WTC11 (cell line): ENCODE measurements at regions not wholly inside any gene's neighbourhood (a gene's known extent, or its start where the extent isn't known, plus 50 kb on each side); places are given as distances from the start of the nearest gene placed in this dataset.

Experiments
- CTCF ChIP-seq: fragments of 200-600 bp; IDR thresholded peaks from 2 replicates; pipeline ENCODE4 v1.8.0; 2022; ENCODE audit warnings: antibody characterized with exemption
- IRF2 ChIP-seq: sonication (generic); formaldehyde crosslinking; IDR thresholded peaks from 2 replicates; pipeline ENCODE4 v1.8.0; 2022; ENCODE audit warnings: low read depth, missing genetic modification reagents, borderline replicate concordance
- MAX ChIP-seq: sonication (generic); formaldehyde crosslinking; IDR thresholded peaks from 2 replicates; pipeline ENCODE4 v1.8.0; 2022; ENCODE audit warnings: mild to moderate bottlenecking, missing genetic modification reagents
- RELA ChIP-seq: sonication (generic); formaldehyde crosslinking; IDR thresholded peaks from 2 replicates; pipeline ENCODE4 v1.8.1; 2022; ENCODE audit warnings: missing genetic modification reagents, mild to moderate bottlenecking, borderline replicate concordance
- STAT6 ChIP-seq: sonication (generic); formaldehyde crosslinking; conservative IDR thresholded peaks from 2 replicates; pipeline ENCODE4 v1.8.1; 2023; ENCODE audit warnings: mild to moderate bottlenecking, low read depth, missing genetic modification reagents, moderate library complexity
- TP53 ChIP-seq: sonication (generic); formaldehyde crosslinking; IDR thresholded peaks from 2 replicates; pipeline ENCODE4 v1.8.1; 2023; ENCODE audit warnings: mild to moderate bottlenecking, missing genetic modification reagents
- TF ChIP-seq, protein P1 (sequence below): sonication (generic); formaldehyde crosslinking; IDR thresholded peaks from 2 replicates; pipeline ENCODE4 v1.8.1; 2023; ENCODE audit warnings: mild to moderate bottlenecking, missing genetic modification reagents
- TF ChIP-seq, protein P2 (sequence below): sonication (generic); formaldehyde crosslinking; IDR thresholded peaks from 2 replicates; pipeline ENCODE4 v1.8.1; 2022; ENCODE audit warnings: low read depth, missing genetic modification reagents, borderline replicate concordance

GRCh38 chr14:101031186-101031585, 127.7 kb upstream of the RTL1 start:
- TF ChIP-seq MAX (CRISPR knock-in tag) (no peak), TP53 (CRISPR knock-in tag) (no peak), RELA (no peak), CTCF (no peak), STAT6 (CRISPR knock-in tag) (no peak), IRF2 (CRISPR knock-in tag) (no peak)
- TF ChIP-seq, protein P1, sequence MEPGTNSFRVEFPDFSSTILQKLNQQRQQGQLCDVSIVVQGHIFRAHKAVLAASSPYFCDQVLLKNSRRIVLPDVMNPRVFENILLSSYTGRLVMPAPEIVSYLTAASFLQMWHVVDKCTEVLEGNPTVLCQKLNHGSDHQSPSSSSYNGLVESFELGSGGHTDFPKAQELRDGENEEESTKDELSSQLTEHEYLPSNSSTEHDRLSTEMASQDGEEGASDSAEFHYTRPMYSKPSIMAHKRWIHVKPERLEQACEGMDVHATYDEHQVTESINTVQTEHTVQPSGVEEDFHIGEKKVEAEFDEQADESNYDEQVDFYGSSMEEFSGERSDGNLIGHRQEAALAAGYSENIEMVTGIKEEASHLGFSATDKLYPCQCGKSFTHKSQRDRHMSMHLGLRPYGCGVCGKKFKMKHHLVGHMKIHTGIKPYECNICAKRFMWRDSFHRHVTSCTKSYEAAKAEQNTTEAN (CRISPR knock-in tag): no peak
- TF ChIP-seq, protein P2, sequence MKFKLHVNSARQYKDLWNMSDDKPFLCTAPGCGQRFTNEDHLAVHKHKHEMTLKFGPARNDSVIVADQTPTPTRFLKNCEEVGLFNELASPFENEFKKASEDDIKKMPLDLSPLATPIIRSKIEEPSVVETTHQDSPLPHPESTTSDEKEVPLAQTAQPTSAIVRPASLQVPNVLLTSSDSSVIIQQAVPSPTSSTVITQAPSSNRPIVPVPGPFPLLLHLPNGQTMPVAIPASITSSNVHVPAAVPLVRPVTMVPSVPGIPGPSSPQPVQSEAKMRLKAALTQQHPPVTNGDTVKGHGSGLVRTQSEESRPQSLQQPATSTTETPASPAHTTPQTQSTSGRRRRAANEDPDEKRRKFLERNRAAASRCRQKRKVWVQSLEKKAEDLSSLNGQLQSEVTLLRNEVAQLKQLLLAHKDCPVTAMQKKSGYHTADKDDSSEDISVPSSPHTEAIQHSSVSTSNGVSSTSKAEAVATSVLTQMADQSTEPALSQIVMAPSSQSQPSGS (CRISPR knock-in tag): no peak
